OCI-LY7 (cell line): ENCODE measurements at regions not wholly inside any gene's neighbourhood (a gene's known extent, or its start where the extent isn't known, plus 50 kb on each side); places are given as distances from the start of the nearest gene placed in this dataset.

Experiments
- CTCF ChIP-seq: fragments of 200-600 bp; sonication (generic); conservative IDR thresholded peaks from 2 replicates; pipeline ENCODE4 v1.5.1; 2014; ENCODE audit warnings: mild to moderate bottlenecking, antibody characterized with exemption, low read length, moderate library complexity, mixed read lengths
- EZH2phosphoT487 ChIP-seq: fragments of 200-600 bp; sonication (generic); IDR thresholded peaks from 2 replicates; pipeline ENCODE4 v1.6.1; 2018; ENCODE audit warnings: low read depth, borderline replicate concordance, mild to moderate bottlenecking, mixed run types, antibody characterized with exemption, low read length, moderate library complexity, mixed read lengths

GRCh38 chr1:8086055-8086454 is 59.9 kb upstream of the ERRFI1 start:
- no peak for TF ChIP-seq CTCF
- TF ChIP-seq EZH2phosphoT487 = no peak
